ENCODE measurements at regions not wholly inside any gene's neighbourhood (a gene's known extent, or its start where the extent isn't known, plus 50 kb on each side); places are given as distances from the start of the nearest gene placed in this dataset.

GRCh38 chr6:6832439-6832838 lies 243.9 kb downstream of the LY86 start:
- Histone ChIP-seq H3K9me3 (ENCODE audit: low read depth) (no peaks in the 10 kb centered on the region), H3K4me2 (no peak overlapping the region), H3K36me3 (replicated peaks; ENCODE audit: insufficient read depth, low read depth) (no peaks in the 10 kb centered on the region), H3K27ac (no peak overlapping the region), H2AFZ (no peak overlapping the region), H4K20me1 (ENCODE audit: insufficient read depth, poor library complexity, severe bottlenecking) (no peaks in the 10 kb centered on the region), H3K9me2 (replicated peaks; ENCODE audit: insufficient read depth) (no peaks in the 10 kb centered on the region), H3K4me1 (ENCODE audit: insufficient read depth) (no peaks in the 10 kb centered on the region), H3K4me3 (no peak overlapping the region), H3K79me2 (no peaks in the 10 kb centered on the region), H3K27me3 (no peaks in the 10 kb centered on the region)
- TF ChIP-seq EZH2 (IDR thresholded peaks at IDR 0.05; ENCODE audit: borderline replicate concordance), result no peak
- no peak for DNase-seq (ENCODE audit: low spot score)
- WGBS (ENCODE audit: low lambda C conversion rate, missing lambda C conversion rate), result 92% methylated on average over 4 of the region's 4 CpGs

- Histone ChIP-seq H3K9me2 (replicated peaks; ENCODE audit: insufficient read depth) (no peaks in the 10 kb centered on the region), H3K4me2 (no peak overlapping the region), H2AFZ (no peak overlapping the region), H3K9me3 (ENCODE audit: low read depth) (no peaks in the 10 kb centered on the region), H3K79me2 (no peaks in the 10 kb centered on the region), H3K27me3 (no peaks in the 10 kb centered on the region), H3K27ac (no peak overlapping the region), H4K20me1 (ENCODE audit: insufficient read depth, poor library complexity, severe bottlenecking) (no peaks in the 10 kb centered on the region), H3K4me1 (ENCODE audit: insufficient read depth) (no peaks in the 10 kb centered on the region), H3K36me3 (replicated peaks; ENCODE audit: insufficient read depth, low read depth) (no peaks in the 10 kb centered on the region), H3K4me3 (no peak overlapping the region)
- no peak for DNase-seq (ENCODE audit: low spot score)
- WGBS (ENCODE audit: low lambda C conversion rate, missing lambda C conversion rate), result 73% methylated on average over 16 of the region's 16 CpGs
- TF ChIP-seq CTCF (IDR thresholded peaks at IDR 0.05; ENCODE audit: poor library complexity) (no peak), EZH2 (IDR thresholded peaks at IDR 0.05; ENCODE audit: borderline replicate concordance) (no peak)
These were observed 246.1 kb downstream of the LY86 start for GRCh38 chr6:6834356-6835222.

- H3K4me1 ChIP-seq (ENCODE audit: insufficient read depth), result no peaks in the 10 kb centered on the region
- H3K27me3 ChIP-seq, result no peaks in the 10 kb centered on the region
- H3K36me3 ChIP-seq (replicated peaks; ENCODE audit: insufficient read depth, low read depth), result no peaks in the 10 kb centered on the region
- no peak overlapping the region for H3K27ac ChIP-seq
- no peak overlapping the region for H2AFZ ChIP-seq
- TF ChIP-seq CTCF (IDR thresholded peaks at IDR 0.05; ENCODE audit: poor library complexity) (no peak), EZH2 (IDR thresholded peaks at IDR 0.05; ENCODE audit: borderline replicate concordance) (no peak), EZH2phosphoT487 (IDR thresholded peaks at IDR 0.05; ENCODE audit: low read depth, severe bottlenecking, unreplicated experiment) (no peak)
- WGBS (ENCODE audit: low lambda C conversion rate, missing lambda C conversion rate), result 72% methylated on average over 1 of the region's 1 CpG
- H3K9me2 ChIP-seq (replicated peaks; ENCODE audit: insufficient read depth), result no peaks in the 10 kb centered on the region
- H3K79me2 ChIP-seq, result no peaks in the 10 kb centered on the region
- DNase-seq (ENCODE audit: low spot score), result no peak
- no peak overlapping the region for H3K4me2 ChIP-seq
- H3K9me3 ChIP-seq (ENCODE audit: low read depth), result no peaks in the 10 kb centered on the region
- no peak overlapping the region for H3K4me3 ChIP-seq
- H4K20me1 ChIP-seq (ENCODE audit: insufficient read depth, poor library complexity, severe bottlenecking), result no peaks in the 10 kb centered on the region
These were observed 246.6 kb downstream of the LY86 start for GRCh38 chr6:6835223-6835503.

DNA sequence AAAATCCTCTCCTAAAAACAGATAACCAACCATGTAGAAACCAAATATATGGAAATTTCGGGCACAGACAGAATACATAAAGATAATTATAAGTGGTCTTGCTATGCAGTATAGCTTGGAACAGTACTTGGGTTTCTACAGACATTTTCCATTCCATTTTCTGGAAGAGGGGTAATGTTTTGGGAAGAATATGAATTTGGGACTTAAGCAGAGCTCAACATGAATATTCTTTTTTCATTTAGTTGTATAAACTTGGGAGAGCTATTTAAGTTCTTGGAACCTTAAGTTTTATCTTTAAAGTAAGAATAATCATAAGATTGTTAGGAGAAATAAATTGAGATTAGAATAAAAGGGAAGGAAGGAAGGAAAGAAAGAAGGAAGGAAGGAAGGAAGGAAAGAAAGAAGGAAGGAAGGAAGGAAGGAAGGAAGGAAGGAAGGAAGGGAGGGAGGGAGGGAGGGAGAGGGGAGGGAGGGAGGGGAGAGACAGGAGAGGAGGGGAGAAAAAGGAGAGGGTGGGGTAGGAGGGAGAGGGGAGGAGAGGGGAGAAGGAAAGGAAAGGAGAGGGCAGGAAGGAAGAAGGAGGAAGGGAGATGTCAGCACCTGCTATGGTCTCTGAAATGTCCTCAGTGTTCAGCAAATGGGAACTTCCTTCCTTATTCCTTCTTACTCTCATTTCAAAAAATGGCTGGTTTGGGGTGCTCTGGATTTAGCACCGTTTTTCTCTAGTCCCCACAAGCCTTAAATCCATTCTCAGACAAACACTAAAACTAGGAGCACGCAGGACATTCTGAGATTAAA lies 248.3 kb downstream of the LY86 start:
- Histone ChIP-seq H3K4me1 (ENCODE audit: insufficient read depth) (no peaks in the 10 kb centered on the region), H3K4me3 (no peak overlapping the region), H3K4me2 (no peak overlapping the region), H2AFZ (no peak overlapping the region), H3K79me2 (no peaks in the 10 kb centered on the region), H3K27ac (no peak overlapping the region), H3K36me3 (replicated peaks; ENCODE audit: insufficient read depth, low read depth) (no peaks in the 10 kb centered on the region), H3K9me3 (ENCODE audit: low read depth) (no peaks in the 10 kb centered on the region), H3K9me2 (replicated peaks; ENCODE audit: insufficient read depth) (no peaks in the 10 kb centered on the region), H3K27me3 (no peaks in the 10 kb centered on the region), H4K20me1 (ENCODE audit: insufficient read depth, poor library complexity, severe bottlenecking) (no peaks in the 10 kb centered on the region)
- WGBS (ENCODE audit: low lambda C conversion rate, missing lambda C conversion rate), result 82% methylated on average over 3 of the region's 3 CpGs
- TF ChIP-seq EZH2phosphoT487 (IDR thresholded peaks at IDR 0.05; ENCODE audit: low read depth, severe bottlenecking, unreplicated experiment) (no peak), CTCF (IDR thresholded peaks at IDR 0.05; ENCODE audit: poor library complexity) (no peak), EZH2 (IDR thresholded peaks at IDR 0.05; ENCODE audit: borderline replicate concordance) (no peak)
- no peak for DNase-seq (ENCODE audit: low spot score)
